ENCODE measurements at regions not wholly inside any gene's neighbourhood (a gene's known extent, or its start where the extent isn't known, plus 50 kb on each side); places are given as distances from the start of the nearest gene placed in this dataset.
"Not testable (repeated sequence)": the region's sequence is repeated elsewhere in the genome, so short reads cannot be mapped to it uniquely, and the experiment has no call there.

- Histone ChIP-seq H3K27me3 (ENCODE audit: control insufficient read depth in 2 of 2, insufficient read depth in 2 of 2, low read length in 2 of 2) (no peaks in the 10 kb centered on the region), H3K9ac (ENCODE audit: low read depth in 1 of 2, low read length in 2 of 2) (no peak overlapping the region), H3K4me3 (ENCODE audit: low read length in 2 of 2) (no peak overlapping the region), H3K27ac (ENCODE audit: low read depth in 2 of 2, low read length in 2 of 2) (no peak overlapping the region), H3K4me1 (ENCODE audit: control insufficient read depth in 2 of 2, insufficient read depth in 2 of 2, low read length in 2 of 2) (no peaks in the 10 kb centered on the region), H3K9me3 (ENCODE audit: control insufficient read depth in 2 of 2, low read length in 2 of 2) (no peaks in the 10 kb centered on the region), H3K36me3 (ENCODE audit: control insufficient read depth in 2 of 2, insufficient read depth in 2 of 2, low read length in 2 of 2) (no peaks in the 10 kb centered on the region)
These were observed 50.1 kb upstream of the ACSL4 start for GRCh38 chrX:109782994-109783700.

- Histone ChIP-seq H3K9me3 (ENCODE audit: control insufficient read depth in 2 of 2, low read length in 2 of 2) (no peaks in the 10 kb centered on the region), H3K4me3 (ENCODE audit: low read length in 2 of 2) (no peak overlapping the region), H3K27me3 (ENCODE audit: control insufficient read depth in 2 of 2, insufficient read depth in 2 of 2, low read length in 2 of 2) (no peaks in the 10 kb centered on the region), H3K27ac (ENCODE audit: low read depth in 2 of 2, low read length in 2 of 2) (no peak overlapping the region), H3K4me1 (ENCODE audit: control insufficient read depth in 2 of 2, insufficient read depth in 2 of 2, low read length in 2 of 2) (no peaks in the 10 kb centered on the region), H3K9ac (ENCODE audit: low read depth in 1 of 2, low read length in 2 of 2) (no peak overlapping the region), H3K36me3 (ENCODE audit: control insufficient read depth in 2 of 2, insufficient read depth in 2 of 2, low read length in 2 of 2) (no peaks in the 10 kb centered on the region)
These were observed 50.6 kb upstream of the ACSL4 start for GRCh38 chrX:109783701-109784079.

GRCh38 chrX:109785053-109785452 lies 52.0 kb upstream of the ACSL4 start:
- Histone ChIP-seq H3K27ac (ENCODE audit: low read depth in 2 of 2, low read length in 2 of 2) (no peak overlapping the region), H3K36me3 (ENCODE audit: control insufficient read depth in 2 of 2, insufficient read depth in 2 of 2, low read length in 2 of 2) (no peaks in the 10 kb centered on the region), H3K9me3 (ENCODE audit: control insufficient read depth in 2 of 2, low read length in 2 of 2) (no peaks in the 10 kb centered on the region), H3K4me1 (ENCODE audit: control insufficient read depth in 2 of 2, insufficient read depth in 2 of 2, low read length in 2 of 2) (no peaks in the 10 kb centered on the region), H3K4me3 (ENCODE audit: low read length in 2 of 2) (no peak overlapping the region), H3K9ac (ENCODE audit: low read depth in 1 of 2, low read length in 2 of 2) (no peak overlapping the region), H3K27me3 (ENCODE audit: control insufficient read depth in 2 of 2, insufficient read depth in 2 of 2, low read length in 2 of 2) (no peaks in the 10 kb centered on the region)

- H3K27ac ChIP-seq (ENCODE audit: low read depth in 2 of 2, low read length in 2 of 2); H3K4me3 ChIP-seq (ENCODE audit: low read length in 2 of 2); H3K4me1 ChIP-seq (ENCODE audit: control insufficient read depth in 2 of 2, insufficient read depth in 2 of 2, low read length in 2 of 2); H3K9ac ChIP-seq (ENCODE audit: low read depth in 1 of 2, low read length in 2 of 2); H3K9me3 ChIP-seq (ENCODE audit: control insufficient read depth in 2 of 2, low read length in 2 of 2); H3K36me3 ChIP-seq (ENCODE audit: control insufficient read depth in 2 of 2, insufficient read depth in 2 of 2, low read length in 2 of 2); H3K27me3 ChIP-seq (ENCODE audit: control insufficient read depth in 2 of 2, insufficient read depth in 2 of 2, low read length in 2 of 2): not testable (repeated sequence)
These were observed 57.5 kb upstream of the ACSL4 start for GRCh38 chrX:109790511-109790910.

- no peak overlapping the region for H3K9ac ChIP-seq (ENCODE audit: low read depth in 1 of 2, low read length in 2 of 2)
- H3K27me3 ChIP-seq (ENCODE audit: control insufficient read depth in 2 of 2, insufficient read depth in 2 of 2, low read length in 2 of 2): no peaks in the 10 kb centered on the region
- H3K9me3 ChIP-seq (ENCODE audit: control insufficient read depth in 2 of 2, low read length in 2 of 2): no peaks in the 10 kb centered on the region
- H3K4me1 ChIP-seq (ENCODE audit: control insufficient read depth in 2 of 2, insufficient read depth in 2 of 2, low read length in 2 of 2): no peaks in the 10 kb centered on the region
- H3K27ac ChIP-seq (ENCODE audit: low read depth in 2 of 2, low read length in 2 of 2): no peak overlapping the region
- H3K4me3 ChIP-seq (ENCODE audit: low read length in 2 of 2): no peak overlapping the region
- no peaks in the 10 kb centered on the region for H3K36me3 ChIP-seq (ENCODE audit: control insufficient read depth in 2 of 2, insufficient read depth in 2 of 2, low read length in 2 of 2)
These were observed 60.1 kb upstream of the ACSL4 start for GRCh38 chrX:109793191-109793590.

- H3K9me3 ChIP-seq (ENCODE audit: control insufficient read depth in 2 of 2, low read length in 2 of 2): no peaks in the 10 kb centered on the region
- H3K9ac ChIP-seq (ENCODE audit: low read depth in 1 of 2, low read length in 2 of 2): no peak overlapping the region
- no peak overlapping the region for H3K27ac ChIP-seq (ENCODE audit: low read depth in 2 of 2, low read length in 2 of 2)
- no peaks in the 10 kb centered on the region for H3K36me3 ChIP-seq (ENCODE audit: control insufficient read depth in 2 of 2, insufficient read depth in 2 of 2, low read length in 2 of 2)
- no peak overlapping the region for H3K4me3 ChIP-seq (ENCODE audit: low read length in 2 of 2)
- H3K4me1 ChIP-seq (ENCODE audit: control insufficient read depth in 2 of 2, insufficient read depth in 2 of 2, low read length in 2 of 2): no peaks in the 10 kb centered on the region
- H3K27me3 ChIP-seq (ENCODE audit: control insufficient read depth in 2 of 2, insufficient read depth in 2 of 2, low read length in 2 of 2): no peaks in the 10 kb centered on the region
These were observed 62.6 kb upstream of the ACSL4 start for GRCh38 chrX:109795682-109796081.

GRCh38 chrX:109797311-109797975 lies 64.4 kb upstream of the ACSL4 start:
- H3K27me3 ChIP-seq (ENCODE audit: control insufficient read depth in 2 of 2, insufficient read depth in 2 of 2, low read length in 2 of 2): no peaks in the 10 kb centered on the region
- H3K4me3 ChIP-seq (ENCODE audit: low read length in 2 of 2): no peak overlapping the region
- H3K4me1 ChIP-seq (ENCODE audit: control insufficient read depth in 2 of 2, insufficient read depth in 2 of 2, low read length in 2 of 2): no peaks in the 10 kb centered on the region
- no peak overlapping the region for H3K9ac ChIP-seq (ENCODE audit: low read depth in 1 of 2, low read length in 2 of 2)
- no peaks in the 10 kb centered on the region for H3K36me3 ChIP-seq (ENCODE audit: control insufficient read depth in 2 of 2, insufficient read depth in 2 of 2, low read length in 2 of 2)
- H3K9me3 ChIP-seq (ENCODE audit: control insufficient read depth in 2 of 2, low read length in 2 of 2): no peaks in the 10 kb centered on the region
- no peak overlapping the region for H3K27ac ChIP-seq (ENCODE audit: low read depth in 2 of 2, low read length in 2 of 2)

- Histone ChIP-seq H3K4me3 (ENCODE audit: low read length in 2 of 2) (no peak overlapping the region), H3K9me3 (ENCODE audit: control insufficient read depth in 2 of 2, low read length in 2 of 2) (no peaks in the 10 kb centered on the region)
These were observed 79.2 kb upstream of the ACSL4 start for GRCh38 chrX:109812236-109812635.

GRCh38 chrX:109813236-109813635 lies 80.2 kb upstream of the ACSL4 start:
- H3K9me3 ChIP-seq (ENCODE audit: control insufficient read depth in 2 of 2, low read length in 2 of 2): no peaks in the 10 kb centered on the region
- H3K4me3 ChIP-seq (ENCODE audit: low read length in 2 of 2): no peak overlapping the region
- H3K4me1 ChIP-seq (ENCODE audit: control insufficient read depth in 2 of 2, insufficient read depth in 2 of 2, low read length in 2 of 2): no peaks in the 10 kb centered on the region
- H3K36me3 ChIP-seq (ENCODE audit: control insufficient read depth in 2 of 2, insufficient read depth in 2 of 2, low read length in 2 of 2): no peaks in the 10 kb centered on the region
- no peak overlapping the region for H3K27ac ChIP-seq (ENCODE audit: low read depth in 2 of 2, low read length in 2 of 2)
- H3K27me3 ChIP-seq (ENCODE audit: control insufficient read depth in 2 of 2, insufficient read depth in 2 of 2, low read length in 2 of 2): peaks cover 0 to 2% of the 10 kb centered on the region in 2 donors
- H3K9ac ChIP-seq (ENCODE audit: low read depth in 1 of 2, low read length in 2 of 2): no peak overlapping the region

More at GRCh38 chrX:109812236-109812635, 79.2 kb upstream of the ACSL4 start:
- Histone ChIP-seq H3K27me3 (ENCODE audit: control insufficient read depth in 2 of 2, insufficient read depth in 2 of 2, low read length in 2 of 2) (peaks cover 0 to 2% of the 10 kb centered on the region in 2 donors), H3K4me1 (ENCODE audit: control insufficient read depth in 2 of 2, insufficient read depth in 2 of 2, low read length in 2 of 2) (no peaks in the 10 kb centered on the region), H3K9ac (ENCODE audit: low read depth in 1 of 2, low read length in 2 of 2) (no peak overlapping the region), H3K36me3 (ENCODE audit: control insufficient read depth in 2 of 2, insufficient read depth in 2 of 2, low read length in 2 of 2) (no peaks in the 10 kb centered on the region), H3K27ac (ENCODE audit: low read depth in 2 of 2, low read length in 2 of 2) (no peak overlapping the region)

- no peaks in the 10 kb centered on the region for H3K36me3 ChIP-seq (ENCODE audit: control insufficient read depth in 2 of 2, insufficient read depth in 2 of 2, low read length in 2 of 2)
- H3K27ac ChIP-seq (ENCODE audit: low read depth in 2 of 2, low read length in 2 of 2): no peak overlapping the region
- no peak overlapping the region for H3K4me3 ChIP-seq (ENCODE audit: low read length in 2 of 2)
- H3K9ac ChIP-seq (ENCODE audit: low read depth in 1 of 2, low read length in 2 of 2): no peak overlapping the region
- H3K9me3 ChIP-seq (ENCODE audit: control insufficient read depth in 2 of 2, low read length in 2 of 2): no peaks in the 10 kb centered on the region
- H3K4me1 ChIP-seq (ENCODE audit: control insufficient read depth in 2 of 2, insufficient read depth in 2 of 2, low read length in 2 of 2): no peaks in the 10 kb centered on the region
- H3K27me3 ChIP-seq (ENCODE audit: control insufficient read depth in 2 of 2, insufficient read depth in 2 of 2, low read length in 2 of 2): peaks cover 0 to 2% of the 10 kb centered on the region in 2 donors
These were observed 85.9 kb upstream of the ACSL4 start for GRCh38 chrX:109818976-109819375.
